ENCODE measurements at regions not wholly inside any gene's neighbourhood (a gene's known extent, or its start where the extent isn't known, plus 50 kb on each side); places are given as distances from the start of the nearest gene placed in this dataset.

- CTCF ChIA-PET = interaction anchor here (0.6 to 0.9 kb wide), 4 partner anchors 18 to 336 kb away, joined by 3 to 4 read pairs (median 4); no protein-coding TSS in a partner anchor
Measured at GRCh38 chr10:89853781-89854191, 152.4 kb downstream of the KIF20B start.

GRCh38 chr10:89857431-89858042, 156.1 kb downstream of the KIF20B start:
- Histone ChIP-seq H3K27me3 (ENCODE audit: control insufficient read depth, insufficient read depth, low read length) (no peaks in the 10 kb centered on the region), H3K36me3 (ENCODE audit: control insufficient read depth, insufficient read depth, low read length) (no peaks in the 10 kb centered on the region), H3K4me3 (ENCODE audit: low read depth, low read length) (no peak overlapping the region)
- ChIA-PET CTCF (interaction anchor here (0.5 to 1.2 kb wide), 2 partner anchors 10 to 1022 kb away, joined by 3 read pairs; no protein-coding TSS in a partner anchor), POLR2A (no interaction called here)
- no peak for TF ChIP-seq CTCF (IDR thresholded peaks at IDR 0.05; ENCODE audit: insufficient read depth, low read depth, low read length)
- no peak for DNase-seq (ENCODE audit: low read depth)

More at GRCh38 chr10:89853781-89854191, 152.4 kb downstream of the KIF20B start:
- Histone ChIP-seq H3K36me3 (ENCODE audit: control insufficient read depth, insufficient read depth, low read length) (no peaks in the 10 kb centered on the region), H3K27me3 (ENCODE audit: control insufficient read depth, insufficient read depth, low read length) (peaks cover 2% of the 10 kb centered on the region; the same call in 1 of the 2 replicates), H3K4me3 (ENCODE audit: low read depth, low read length) (no peak overlapping the region)
- TF ChIP-seq CTCF (IDR thresholded peaks at IDR 0.05; ENCODE audit: insufficient read depth, low read depth, low read length) = no peak
- POLR2A ChIA-PET = no interaction called here
- DNase-seq (ENCODE audit: low read depth) = no peak

GRCh38 chr10:89861199-89861573, 159.8 kb downstream of the KIF20B start:
- ChIA-PET CTCF (no interaction called here), POLR2A (no interaction called here)
- no peak for TF ChIP-seq CTCF (IDR thresholded peaks at IDR 0.05; ENCODE audit: insufficient read depth, low read depth, low read length)
- DNase-seq (ENCODE audit: low read depth) = no peak
- peaks cover under 1% of the 10 kb centered on the region; the same call in 1 of the 2 replicates for H3K27me3 ChIP-seq (ENCODE audit: control insufficient read depth, insufficient read depth, low read length)
- no peak overlapping the region for H3K4me3 ChIP-seq (ENCODE audit: low read depth, low read length)
- no peaks in the 10 kb centered on the region for H3K36me3 ChIP-seq (ENCODE audit: control insufficient read depth, insufficient read depth, low read length)

GRCh38 chr10:89861584-89862301, 160.4 kb downstream of the KIF20B start:
- POLR2A ChIA-PET = interaction anchor here (0.6 kb wide), 1 partner anchor 14 kb away, joined by 4 read pairs; no protein-coding TSS in a partner anchor
- CTCF ChIA-PET = no interaction called here
- H3K4me3 ChIP-seq (ENCODE audit: low read depth, low read length) = no peak overlapping the region
- no peak for TF ChIP-seq CTCF (IDR thresholded peaks at IDR 0.05; ENCODE audit: insufficient read depth, low read depth, low read length)
- H3K27me3 ChIP-seq (ENCODE audit: control insufficient read depth, insufficient read depth, low read length) = peaks cover 1% of the 10 kb centered on the region; the same call in 1 of the 2 replicates
- DNase-seq (ENCODE audit: low read depth) = no peak
- H3K36me3 ChIP-seq (ENCODE audit: control insufficient read depth, insufficient read depth, low read length) = no peaks in the 10 kb centered on the region

GRCh38 chr10:89867964-89868363, 166.6 kb downstream of the KIF20B start:
- Histone ChIP-seq H3K36me3 (ENCODE audit: control insufficient read depth, insufficient read depth, low read length) (no peaks in the 10 kb centered on the region), H3K27me3 (ENCODE audit: control insufficient read depth, insufficient read depth, low read length) (peaks cover 1% of the 10 kb centered on the region; the same call in 1 of the 2 replicates), H3K4me3 (ENCODE audit: low read depth, low read length) (no peak overlapping the region)
- DNase-seq (ENCODE audit: low read depth) = no peak
- ChIA-PET CTCF (interaction anchor here (1.4 kb wide), 1 partner anchor 11 kb away, joined by 3 read pairs; no protein-coding TSS in a partner anchor), POLR2A (no interaction called here)
- no peak for TF ChIP-seq CTCF (IDR thresholded peaks at IDR 0.05; ENCODE audit: insufficient read depth, low read depth, low read length)

Data from BJ (cell line).